NCI-H345 treated with DMSO at 0.1 percent for 48 hours (cell line): ENCODE measurements at regions not wholly inside any gene's neighbourhood (a gene's known extent, or its start where the extent isn't known, plus 50 kb on each side); places are given as distances from the start of the nearest gene placed in this dataset.
"Not testable (repeated sequence)": the region's sequence is repeated elsewhere in the genome, so short reads cannot be mapped to it uniquely, and the experiment has no call there.

Experiments used
- DNase-seq: peaks from one replicate; lab custom pipeline; 2025; ENCODE audit not compliant: unreplicated experiment; lab: John Stamatoyannopoulos, UW

DNA sequence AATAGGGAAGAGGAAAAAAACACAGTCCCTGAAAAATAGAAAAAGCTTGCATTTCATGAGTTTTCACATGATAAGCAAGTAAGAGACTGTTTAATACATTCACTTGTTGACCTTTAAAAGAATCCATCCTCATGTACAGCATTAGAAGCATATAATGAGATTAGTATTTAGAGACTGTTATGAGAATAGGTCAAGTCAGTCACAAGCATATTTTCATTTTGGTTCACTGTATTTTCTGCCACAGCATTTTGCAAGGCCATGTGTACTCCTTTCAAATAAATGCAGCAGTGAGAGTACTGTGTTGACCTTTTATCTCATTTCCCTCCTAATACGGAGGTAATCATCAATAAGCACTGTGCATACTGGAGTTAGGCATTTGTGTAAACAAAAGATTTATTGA, 162.2 kb upstream of the SETMAR start:
- DNase-seq, result no peak

DNA sequence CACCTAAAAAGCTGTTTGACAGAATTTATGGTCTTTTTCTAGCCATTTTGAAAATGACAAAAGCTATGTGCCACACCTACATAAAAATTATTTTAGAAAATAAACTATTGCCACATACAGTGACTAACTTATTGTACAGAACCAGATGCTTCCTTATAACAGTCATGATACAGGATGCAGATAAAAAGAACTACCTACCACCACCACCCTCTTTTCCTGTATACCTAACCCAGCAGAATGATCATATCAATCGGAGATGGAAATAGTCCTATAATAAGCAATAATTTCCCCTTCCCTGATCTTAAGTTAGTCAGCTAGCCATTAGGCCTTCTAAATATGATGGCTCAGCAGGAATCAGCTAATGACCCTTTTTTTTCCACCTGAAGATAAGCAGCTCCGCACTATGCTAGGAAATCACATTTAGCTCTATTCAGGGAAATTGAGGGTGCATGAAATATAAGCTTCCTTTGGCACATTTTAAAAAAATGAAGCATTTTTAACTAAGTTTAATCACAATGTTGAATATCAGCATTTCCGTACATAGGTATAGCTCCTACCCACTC, 155.5 kb upstream of the SETMAR start:
- DNase-seq, result no peak

- DNase-seq, result no peak
Measured at GRCh38 chr3:4149296-4149695, 153.9 kb upstream of the SETMAR start.

GRCh38 chr3:4150816-4151215, 152.4 kb upstream of the SETMAR start:
- DNase-seq, result no peak

- DNase-seq, result no peak
Measured at GRCh38 chr3:4151859-4152258, 151.3 kb upstream of the SETMAR start.

GRCh38 chr3:4153771-4154170, 149.4 kb upstream of the SETMAR start:
- DNase-seq, result no peak

GRCh38 chr3:4158329-4158728, 144.8 kb upstream of the SETMAR start:
- no peak for DNase-seq

DNA sequence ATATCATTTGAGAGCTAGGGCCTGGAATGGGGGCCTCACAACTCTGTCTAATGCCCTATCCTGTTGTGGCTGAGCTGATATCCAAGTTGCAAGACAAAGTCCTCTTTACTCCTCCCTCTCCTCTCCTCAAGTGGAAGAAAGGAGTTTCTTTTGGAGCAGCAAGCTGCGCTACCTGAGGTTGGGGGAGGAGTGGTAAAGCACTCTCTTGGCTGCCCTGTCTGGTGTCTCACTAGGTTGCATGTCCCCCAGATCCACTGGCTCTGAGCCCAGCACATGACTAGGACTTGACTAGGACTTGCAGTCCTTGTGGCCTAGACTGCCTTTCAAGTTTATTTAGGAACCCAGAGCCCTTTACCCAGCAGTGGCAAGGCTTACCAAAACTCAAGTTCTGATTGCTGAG, 141.1 kb upstream of the SETMAR start:
- DNase-seq, result no peak

- no peak for DNase-seq
Measured at GRCh38 chr3:4163011-4163410, 140.2 kb upstream of the SETMAR start.

- no peak for DNase-seq
Measured at GRCh38 chr3:4166540-4166939, 136.6 kb upstream of the SETMAR start.

- DNase-seq, result not testable (repeated sequence)
Measured at GRCh38 chr3:4167230-4167629, 135.9 kb upstream of the SETMAR start.

DNA sequence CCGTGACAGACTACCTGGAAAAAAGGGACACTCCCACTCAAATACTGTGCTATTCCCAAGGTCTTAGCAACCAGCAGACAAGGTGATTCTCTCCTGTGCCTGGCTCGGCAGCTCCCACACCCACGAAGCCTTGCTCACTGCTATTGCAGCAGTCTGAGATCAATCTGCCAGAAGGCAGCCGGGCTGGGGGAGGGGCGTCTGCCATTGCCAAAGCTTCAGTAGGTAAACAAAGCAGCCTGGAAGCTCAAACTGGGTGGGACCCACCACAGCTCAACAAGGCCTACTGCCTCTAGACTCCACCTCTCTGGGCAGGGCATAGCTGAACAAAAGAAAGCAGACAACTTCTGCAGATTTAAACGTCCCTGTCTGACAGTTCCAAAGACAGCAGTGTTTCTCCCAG, 128.4 kb upstream of the SETMAR start:
- no peak for DNase-seq

GRCh38 chr3:4191971-4192370, 111.2 kb upstream of the SETMAR start:
- DNase-seq, result no peak

GRCh38 chr3:4195006-4195405, 108.2 kb upstream of the SETMAR start:
- DNase-seq, result no peak

GRCh38 chr3:4196506-4197147, 106.5 kb upstream of the SETMAR start:
- DNase-seq, result no peak

GRCh38 chr3:4197670-4198069, 105.5 kb upstream of the SETMAR start:
- DNase-seq, result no peak

DNA sequence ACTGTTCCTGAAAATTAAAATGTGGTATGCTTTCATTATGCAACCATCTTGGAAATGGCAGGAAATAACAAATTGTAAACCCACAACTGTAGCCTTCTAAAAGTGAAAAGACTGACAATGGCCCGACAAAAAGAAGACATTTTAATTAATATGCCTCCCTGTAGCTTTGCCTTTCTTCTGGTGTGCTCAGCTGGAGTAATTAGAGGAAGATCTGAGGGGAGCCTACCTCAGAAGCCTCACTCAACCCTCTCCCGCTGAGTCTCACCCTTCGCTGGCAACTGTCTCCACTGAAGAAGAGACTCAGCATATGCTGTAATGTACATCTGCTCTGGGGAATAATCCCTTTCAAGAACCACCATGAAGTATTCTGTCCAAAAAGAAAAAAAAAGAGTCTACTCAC, 104.7 kb upstream of the SETMAR start:
- DNase-seq, result no peak

DNA sequence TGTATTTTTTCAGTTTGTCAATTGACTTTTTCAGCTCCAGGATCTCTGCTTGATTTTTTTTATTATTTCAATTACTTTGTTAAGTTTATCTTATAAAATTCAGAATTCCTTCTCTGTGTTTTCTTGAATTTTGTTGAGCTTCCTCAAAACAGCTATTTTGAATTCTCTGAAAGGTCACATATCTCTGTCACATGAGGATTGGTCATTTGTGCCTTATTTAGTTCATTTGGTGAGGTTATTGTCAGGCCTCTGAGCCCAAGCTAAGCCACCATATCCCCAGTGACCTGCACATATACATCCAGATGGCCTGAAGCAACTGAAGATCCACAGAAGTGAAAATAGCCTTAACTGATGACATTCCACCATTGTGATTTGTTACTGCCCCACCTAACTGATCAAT, 98.4 kb upstream of the SETMAR start:
- not testable (repeated sequence) for DNase-seq

DNA sequence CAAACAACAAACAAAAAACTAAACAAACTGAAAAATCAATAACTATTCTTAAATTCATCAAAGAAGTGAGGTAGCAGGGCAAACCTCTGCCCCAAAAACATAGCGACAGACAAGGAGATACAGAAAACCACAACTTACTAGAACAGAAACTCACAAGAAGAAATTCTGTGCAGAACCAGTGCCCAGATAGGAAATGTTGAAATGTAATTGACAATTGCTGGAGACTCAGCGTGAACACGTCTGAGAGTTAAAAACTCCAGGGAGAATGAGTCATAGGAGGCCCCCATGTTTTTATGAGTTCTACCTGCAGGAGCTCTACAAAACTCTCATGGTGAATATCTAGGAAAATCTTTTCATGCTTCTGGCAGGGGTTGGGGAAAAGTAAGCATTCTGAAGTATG, 95.5 kb upstream of the SETMAR start:
- no peak for DNase-seq

GRCh38 chr3:4208556-4208955, 94.6 kb upstream of the SETMAR start:
- DNase-seq, result no peak

GRCh38 chr3:4211610-4212009, 91.6 kb upstream of the SETMAR start:
- DNase-seq, result no peak

- DNase-seq, result not testable (repeated sequence)
Measured at GRCh38 chr3:4213420-4213819, 89.7 kb upstream of the SETMAR start.

DNA sequence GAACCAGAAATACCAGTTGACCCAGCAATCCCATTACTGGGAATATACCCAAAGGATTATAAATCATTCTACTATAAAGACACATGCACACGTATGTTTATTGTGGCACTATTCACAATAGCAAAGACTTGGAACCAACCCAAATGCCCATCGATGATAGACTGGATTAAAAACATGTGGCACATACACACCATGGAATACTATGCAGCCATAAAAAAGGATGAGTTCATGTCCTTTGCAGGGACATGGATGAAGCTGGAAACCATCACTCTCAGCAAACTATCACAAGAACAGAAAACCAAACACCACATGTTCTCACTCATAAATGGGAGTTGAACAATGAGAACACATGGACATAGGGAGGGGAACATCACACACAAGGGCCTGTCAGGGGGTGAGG, 86.2 kb upstream of the SETMAR start:
- DNase-seq, result not testable (repeated sequence)
